Neural cell (in vitro differentiated cells): ENCODE measurements at regions not wholly inside any gene's neighbourhood (a gene's known extent, or its start where the extent isn't known, plus 50 kb on each side); places are given as distances from the start of the nearest gene placed in this dataset.

ENCODE experiments used
- H2AFZ ChIP-seq: fragments of 200-600, 300-800 bp; sonication (generic), shearing (Covaris generic); 2 replicates; pipeline ENCODE4 v1.6.0; 2014; ENCODE audit warnings: low read depth, mild to moderate bottlenecking, antibody characterized with exemption, low read length, moderate library complexity
- H3F3A ChIP-seq: fragments of 200-600 bp; shearing (Covaris generic); 2 replicates; pipeline ENCODE4 v1.6.1; 2016; ENCODE audit warnings: mild to moderate bottlenecking, moderate library complexity, mixed read lengths, antibody characterized with exemption, low read length; ENCODE audit not compliant: insufficient read depth, poor library complexity, severe bottlenecking
- H3K27ac ChIP-seq: fragments of 200-600, 300-800 bp; sonication (generic), shearing (Covaris generic); 2 replicates; pipeline ENCODE4 v1.5.1; 2014; ENCODE audit warnings: mild to moderate bottlenecking, low read length, moderate library complexity
- H3K27me3 ChIP-seq: fragments of 300-800, 200-600 bp; sonication (generic), shearing (Covaris generic); 2 replicates; pipeline ENCODE4 v1.6.0; 2014; ENCODE audit warnings: mild to moderate bottlenecking, low read depth, low read length, moderate library complexity; ENCODE audit not compliant: insufficient read depth
- H3K36me3 ChIP-seq: fragments of 300-800, 200-600 bp; sonication (generic), shearing (Covaris generic); 2 replicates; pipeline ENCODE4 v1.5.1; 2014; ENCODE audit warnings: mild to moderate bottlenecking, antibody characterized with exemption, low read length, moderate library complexity; ENCODE audit not compliant: insufficient read depth
- H3K4me2 ChIP-seq: fragments of 300-800, 200-600 bp; sonication (generic), shearing (Covaris generic); 2 replicates; pipeline ENCODE4 v1.6.0; 2014; ENCODE audit warnings: mild to moderate bottlenecking, low read length
- H3K4me3 ChIP-seq: fragments of 300-800, 200-600 bp; sonication (generic), shearing (Covaris generic); 2 replicates; pipeline ENCODE4 v1.5.1; 2014; ENCODE audit warnings: mild to moderate bottlenecking, low read length, moderate library complexity
- H3K79me2 ChIP-seq: fragments of 200-600 bp; shearing (Covaris generic); replicated peaks from 2 replicates; pipeline ENCODE4 v1.6.0; 2014; ENCODE audit warnings: mild to moderate bottlenecking, low read length, moderate library complexity; ENCODE audit not compliant: insufficient read depth
- H3K9ac ChIP-seq: fragments of 300-800, 200-600 bp; sonication (generic), shearing (Covaris generic); 2 replicates; pipeline ENCODE4 v1.6.1; 2016; ENCODE audit warnings: mild to moderate bottlenecking, low read length, mixed read lengths
- H3K9me2 ChIP-seq: fragments of 200-600 bp; shearing (Covaris generic); 2 replicates; pipeline ENCODE4 v1.6.1; 2016; ENCODE audit warnings: mild to moderate bottlenecking, low read length, mixed read lengths; ENCODE audit not compliant: insufficient read depth
- H3K9me3 ChIP-seq: fragments of 200-600, 300-800 bp; sonication (generic), shearing (Covaris generic); 2 replicates; pipeline ENCODE4 v1.6.1; 2016; ENCODE audit warnings: mild to moderate bottlenecking, mixed run types, low read length, moderate library complexity, mixed read lengths
- H4K20me1 ChIP-seq: fragments of 200-600 bp; shearing (Covaris generic); 2 replicates; pipeline ENCODE4 v1.6.1; 2016; ENCODE audit warnings: mild to moderate bottlenecking, mixed run types; ENCODE audit not compliant: insufficient read depth
- CTCF ChIP-seq: fragments of 450-650 bp; IDR thresholded peaks from 2 replicates; pipeline ENCODE4 v1.5.1; 2014; ENCODE audit warnings: antibody characterized with exemption, mild to moderate bottlenecking, moderate library complexity; ENCODE audit not compliant: poor library complexity, severe bottlenecking
- EP300 ChIP-seq: fragments of 450-650 bp; conservative IDR thresholded peaks from 2 replicates; pipeline ENCODE4 v1.6.1; 2014; ENCODE audit warnings: antibody characterized with exemption, mild to moderate bottlenecking, moderate library complexity; ENCODE audit not compliant: poor library complexity, severe bottlenecking
- EZH2 ChIP-seq: fragments of 200-600, 300-800 bp; shearing (Covaris generic), sonication (generic); IDR thresholded peaks from 2 replicates; pipeline ENCODE4 v1.6.1; 2014; ENCODE audit warnings: antibody characterized with exemption, low read length, borderline replicate concordance, mild to moderate bottlenecking; ENCODE audit not compliant: insufficient read depth, poor library complexity, severe bottlenecking
- MXI1 ChIP-seq: fragments of 450-650 bp; conservative IDR thresholded peaks from 2 replicates; pipeline ENCODE4 v1.6.1; 2014; ENCODE audit warnings: antibody characterized with exemption, mild to moderate bottlenecking; ENCODE audit not compliant: poor library complexity, severe bottlenecking
- POLR2AphosphoS5 ChIP-seq: IDR thresholded peaks from 2 replicates; pipeline ENCODE4 v1.6.1; 2012
- RAD21 ChIP-seq: fragments of 450-650 bp; conservative IDR thresholded peaks from 2 replicates; pipeline ENCODE4 v1.6.1; 2014; ENCODE audit warnings: antibody characterized with exemption, mild to moderate bottlenecking, moderate library complexity
- REST ChIP-seq: IDR thresholded peaks from 2 replicates; pipeline ENCODE4 v1.6.1; 2012; ENCODE audit warnings: borderline replicate concordance
- SMC3 ChIP-seq: fragments of 450-650 bp; conservative IDR thresholded peaks from 2 replicates; pipeline ENCODE4 v1.6.1; 2014; ENCODE audit warnings: antibody characterized with exemption, mild to moderate bottlenecking, moderate library complexity; ENCODE audit not compliant: poor library complexity
- TAF1 ChIP-seq: IDR thresholded peaks from 2 replicates; pipeline ENCODE4 v1.6.1; 2012; ENCODE audit warnings: low read depth

- H3F3A ChIP-seq = no peaks in the 10 kb centered on the region
- H3K9me3 ChIP-seq = no peaks in the 10 kb centered on the region
- no peaks in the 10 kb centered on the region for H3K9me2 ChIP-seq
- no peak overlapping the region for H3K4me3 ChIP-seq
- TF ChIP-seq RAD21 (no peak), SMC3 (no peak), TAF1 (no peak), REST (no peak), EP300 (no peak), POLR2AphosphoS5 (no peak), CTCF (no peak), EZH2 (no peak), MXI1 (no peak)
- no peaks in the 10 kb centered on the region for H3K27me3 ChIP-seq
- no peaks in the 10 kb centered on the region for H3K36me3 ChIP-seq
- no peaks in the 10 kb centered on the region for H4K20me1 ChIP-seq
- H3K4me2 ChIP-seq = no peak overlapping the region
- H2AFZ ChIP-seq = no peak overlapping the region
- H3K79me2 ChIP-seq = no peaks in the 10 kb centered on the region
- H3K9ac ChIP-seq = no peak overlapping the region
- no peak overlapping the region for H3K27ac ChIP-seq
Observed at GRCh38 chr4:13908455-13908854, 280.9 kb upstream of the BOD1L1 start.

- Histone ChIP-seq H3K9ac (no peak overlapping the region), H3K9me3 (no peaks in the 10 kb centered on the region), H3F3A (no peaks in the 10 kb centered on the region), H3K4me3 (no peak overlapping the region), H3K36me3 (no peaks in the 10 kb centered on the region), H3K4me2 (no peak overlapping the region), H3K79me2 (no peaks in the 10 kb centered on the region), H3K9me2 (no peaks in the 10 kb centered on the region), H3K27ac (no peak overlapping the region), H4K20me1 (no peaks in the 10 kb centered on the region), H2AFZ (no peak overlapping the region), H3K27me3 (no peaks in the 10 kb centered on the region)
- TF ChIP-seq RAD21 (no peak), SMC3 (no peak), REST (no peak), POLR2AphosphoS5 (no peak), TAF1 (no peak)
Observed at GRCh38 chr4:13910556-13910955, 283.0 kb upstream of the BOD1L1 start.
